IPS DF 6.9 (cell line): ENCODE measurements at regions not wholly inside any gene's neighbourhood (a gene's known extent, or its start where the extent isn't known, plus 50 kb on each side); places are given as distances from the start of the nearest gene placed in this dataset.
"Not testable (repeated sequence)": the region's sequence is repeated elsewhere in the genome, so short reads cannot be mapped to it uniquely, and the experiment has no call there.

ENCODE experiments used
- DNase-seq: peaks from one replicate; pipeline ENCODE4 v3.0.0-alpha.2; 2013; ENCODE audit warnings: low read depth, low spot score
- H3K27ac ChIP-seq: one replicate; pipeline ENCODE4 v1.5.1; 2013; ENCODE audit warnings: low read length, control low read depth
- H3K27me3 ChIP-seq: 2 replicates; pipeline ENCODE4 v1.6.1; 2013; ENCODE audit warnings: mild to moderate bottlenecking, low read length; ENCODE audit not compliant: control insufficient read depth, insufficient read depth
- H3K36me3 ChIP-seq: 2 replicates; pipeline ENCODE4 v1.6.1; 2013; ENCODE audit warnings: low read length; ENCODE audit not compliant: control insufficient read depth, insufficient read depth
- H3K4me1 ChIP-seq: 2 replicates; pipeline ENCODE4 v1.6.1; 2013; ENCODE audit warnings: low read length; ENCODE audit not compliant: control insufficient read depth, insufficient read depth
- H3K4me3 ChIP-seq: 2 replicates; pipeline ENCODE4 v1.5.1; 2013; ENCODE audit warnings: mild to moderate bottlenecking, low read length
- H3K9me3 ChIP-seq: 2 replicates; pipeline ENCODE4 v1.6.1; 2013; ENCODE audit warnings: low read length, inconsistent platforms; ENCODE audit not compliant: control insufficient read depth, insufficient read depth
- WGBS: extraction: QIAGEN DNeasy Blood & Tissue Kit; methylation state at CpG from one replicate; pipeline ENCODE4 v1.1.7; 2013; ENCODE audit warnings: mixed read lengths, missing lambda C conversion rate; ENCODE audit not compliant: insufficient read length, insufficient coverage; 5-methylcytosine and 5-hydroxymethylcytosine counted together

GRCh38 chr14:57066463-57066862 is 202.2 kb downstream of the EXOC5 start:
- Histone ChIP-seq H3K9me3 (no peaks in the 10 kb centered on the region), H3K27me3 (no peaks in the 10 kb centered on the region), H3K27ac (no peak overlapping the region), H3K4me3 (no peak overlapping the region), H3K4me1 (no peaks in the 10 kb centered on the region), H3K36me3 (no peaks in the 10 kb centered on the region)
- WGBS, result no CpG with 5 or more reads among the region's 4 CpGs
- DNase-seq, result no peak

GRCh38 chr14:57061009-57061711 is 207.5 kb downstream of the EXOC5 start:
- Histone ChIP-seq H3K9me3 (no peaks in the 10 kb centered on the region), H3K27me3 (no peaks in the 10 kb centered on the region), H3K27ac (no peak overlapping the region), H3K36me3 (no peaks in the 10 kb centered on the region), H3K4me1 (no peaks in the 10 kb centered on the region; the same call in 1 of the 2 replicates), H3K4me3 (no peak overlapping the region)
- WGBS, result no CpG with 5 or more reads among the region's 5 CpGs
- no peak for DNase-seq

GRCh38 chr14:57060276-57060955 is 208.3 kb downstream of the EXOC5 start:
- no peak for DNase-seq
- Histone ChIP-seq H3K27ac (no peak overlapping the region), H3K27me3 (no peaks in the 10 kb centered on the region), H3K4me3 (no peak overlapping the region), H3K36me3 (no peaks in the 10 kb centered on the region), H3K4me1 (no peaks in the 10 kb centered on the region; the same call in 1 of the 2 replicates), H3K9me3 (no peaks in the 10 kb centered on the region)
- WGBS, result no CpG with 5 or more reads among the region's 6 CpGs

GRCh38 chr14:57058319-57058718 is 210.4 kb downstream of the EXOC5 start:
- Histone ChIP-seq H3K27me3 (no peaks in the 10 kb centered on the region), H3K9me3 (no peaks in the 10 kb centered on the region), H3K4me1 (no peaks in the 10 kb centered on the region; the same call in 1 of the 2 replicates), H3K36me3 (no peaks in the 10 kb centered on the region), H3K4me3 (no peak overlapping the region), H3K27ac (no peak overlapping the region)
- no peak for DNase-seq
- no CpG with 5 or more reads among the region's 7 CpGs for WGBS

GRCh38 chr14:57057803-57058202 is 210.9 kb downstream of the EXOC5 start:
- no peaks in the 10 kb centered on the region for H3K36me3 ChIP-seq
- H3K27ac ChIP-seq, result no peak overlapping the region
- H3K4me1 ChIP-seq, result no peaks in the 10 kb centered on the region; the same call in 1 of the 2 replicates
- H3K27me3 ChIP-seq, result no peaks in the 10 kb centered on the region
- H3K9me3 ChIP-seq, result no peaks in the 10 kb centered on the region
- H3K4me3 ChIP-seq, result no peak overlapping the region
- DNase-seq, result no peak
- no CpG with 5 or more reads among the region's 4 CpGs for WGBS

GRCh38 chr14:57056522-57056921 is 212.2 kb downstream of the EXOC5 start:
- not testable (repeated sequence) for DNase-seq, H3K4me1 ChIP-seq, H3K9me3 ChIP-seq, H3K27ac ChIP-seq, H3K36me3 ChIP-seq, H3K4me3 ChIP-seq, H3K27me3 ChIP-seq
- WGBS, result no CpG with 5 or more reads among the region's 24 CpGs

GRCh38 chr14:57052705-57053302 is 215.9 kb downstream of the EXOC5 start:
- Histone ChIP-seq H3K36me3 (no peaks in the 10 kb centered on the region), H3K27me3 (no peaks in the 10 kb centered on the region), H3K9me3 (no peaks in the 10 kb centered on the region), H3K27ac (no peak overlapping the region), H3K4me1 (no peaks in the 10 kb centered on the region; the same call in 1 of the 2 replicates), H3K4me3 (no peak overlapping the region)
- WGBS, result no CpG with 5 or more reads among the region's 3 CpGs
- no peak for DNase-seq

GRCh38 chr14:57051633-57052032 is 217.1 kb downstream of the EXOC5 start:
- Histone ChIP-seq H3K27me3 (no peaks in the 10 kb centered on the region), H3K36me3 (no peaks in the 10 kb centered on the region), H3K9me3 (no peaks in the 10 kb centered on the region), H3K27ac (no peak overlapping the region), H3K4me3 (no peak overlapping the region), H3K4me1 (no peaks in the 10 kb centered on the region; the same call in 1 of the 2 replicates)
- DNase-seq, result no peak
- WGBS, result no CpG with 5 or more reads among the region's 7 CpGs

GRCh38 chr14:57049848-57050247 is 218.9 kb downstream of the EXOC5 start:
- no peaks in the 10 kb centered on the region for H3K36me3 ChIP-seq
- H3K27me3 ChIP-seq, result no peaks in the 10 kb centered on the region
- DNase-seq, result no peak
- H3K27ac ChIP-seq, result no peak overlapping the region
- H3K4me1 ChIP-seq, result peaks cover 2% of the 10 kb centered on the region; the same call in 1 of the 2 replicates
- WGBS, result no CpG with 5 or more reads among the region's 1 CpG
- H3K9me3 ChIP-seq, result no peaks in the 10 kb centered on the region
- H3K4me3 ChIP-seq, result no peak overlapping the region

GRCh38 chr14:57046175-57046574 is 222.5 kb downstream of the EXOC5 start:
- WGBS, result no CpG with 5 or more reads among the region's 4 CpGs
- H3K27me3 ChIP-seq, result no peaks in the 10 kb centered on the region
- H3K4me3 ChIP-seq, result no peak overlapping the region
- H3K4me1 ChIP-seq, result 0 out of 2 replicates have a peak, but pooled peaks cover 2% of the 10 kb centered on the region
- DNase-seq, result no peak
- H3K36me3 ChIP-seq, result no peaks in the 10 kb centered on the region
- H3K27ac ChIP-seq, result no peak overlapping the region
- no peaks in the 10 kb centered on the region for H3K9me3 ChIP-seq
